ENCODE measurements at regions not wholly inside any gene's neighbourhood (a gene's known extent, or its start where the extent isn't known, plus 50 kb on each side); places are given as distances from the start of the nearest gene placed in this dataset.

GRCh38 chr16:60816461-60816860 is 1219.8 kb downstream of the CDH8 start:
- intact Hi-C loops (cut with DNase I; ENCODE audit: low total_unique reads) = no loop called here
- Histone ChIP-seq H3K36me3 (no peaks in the 10 kb centered on the region), H3K4me3 (no peak overlapping the region), H3K4me1 (no peaks in the 10 kb centered on the region), H3K9me3 (no peaks in the 10 kb centered on the region), H3K27ac (no peak overlapping the region), H3K27me3 (no peaks in the 10 kb centered on the region)
- TF ChIP-seq CTCF (IDR thresholded peaks at IDR 0.05) = no peak
- no peak for TF ChIP-seq POLR2A (IDR thresholded peaks at IDR 0.05)
- no peak for DNase-seq

GRCh38 chr16:60815865-60816264 is 1220.4 kb downstream of the CDH8 start:
- no peak for TF ChIP-seq POLR2A (IDR thresholded peaks at IDR 0.05)
- TF ChIP-seq CTCF (IDR thresholded peaks at IDR 0.05) = no peak
- no peak overlapping the region for H3K27ac ChIP-seq
- intact Hi-C loops (cut with DNase I; ENCODE audit: low total_unique reads) = no loop called here

GRCh38 chr16:60815033-60815432 is 1221.2 kb downstream of the CDH8 start:
- H3K36me3 ChIP-seq = no peaks in the 10 kb centered on the region
- intact Hi-C loops (cut with DNase I; ENCODE audit: low total_unique reads) = no loop called here
- no peak for DNase-seq
- no peak overlapping the region for H3K4me3 ChIP-seq
- no peak for TF ChIP-seq POLR2A (IDR thresholded peaks at IDR 0.05)
- TF ChIP-seq CTCF (IDR thresholded peaks at IDR 0.05) = no peak
- no peaks in the 10 kb centered on the region for H3K9me3 ChIP-seq
- H3K27me3 ChIP-seq = no peaks in the 10 kb centered on the region
- H3K4me1 ChIP-seq = no peaks in the 10 kb centered on the region
- no peak overlapping the region for H3K27ac ChIP-seq

More at GRCh38 chr16:60815865-60816264, 1220.4 kb downstream of the CDH8 start:
- no peaks in the 10 kb centered on the region for H3K27me3 ChIP-seq
- DNase-seq = no peak
- no peaks in the 10 kb centered on the region for H3K36me3 ChIP-seq
- no peaks in the 10 kb centered on the region for H3K9me3 ChIP-seq
- H3K4me3 ChIP-seq = no peak overlapping the region
- no peaks in the 10 kb centered on the region for H3K4me1 ChIP-seq

GRCh38 chr16:60811657-60812056 is 1224.6 kb downstream of the CDH8 start:
- no peak for TF ChIP-seq POLR2A (IDR thresholded peaks at IDR 0.05)
- TF ChIP-seq CTCF (IDR thresholded peaks at IDR 0.05) = no peak
- no peak for DNase-seq
- no peaks in the 10 kb centered on the region for H3K36me3 ChIP-seq
- no peak overlapping the region for H3K4me3 ChIP-seq
- H3K27ac ChIP-seq = no peak overlapping the region
- intact Hi-C loops (cut with DNase I; ENCODE audit: low total_unique reads) = no loop called here
- no peaks in the 10 kb centered on the region for H3K9me3 ChIP-seq
- no peaks in the 10 kb centered on the region for H3K4me1 ChIP-seq
- no peaks in the 10 kb centered on the region for H3K27me3 ChIP-seq

GRCh38 chr16:60811051-60811608 is 1225.1 kb downstream of the CDH8 start:
- Histone ChIP-seq H3K27ac (no peak overlapping the region), H3K4me1 (no peaks in the 10 kb centered on the region), H3K27me3 (no peaks in the 10 kb centered on the region), H3K9me3 (no peaks in the 10 kb centered on the region), H3K4me3 (no peak overlapping the region), H3K36me3 (peaks cover 0 to 2% of the 10 kb centered on the region in 2 donors)
- intact Hi-C loops (cut with DNase I; ENCODE audit: low total_unique reads) = no loop called here
- DNase-seq = no peak
- TF ChIP-seq CTCF (IDR thresholded peaks at IDR 0.05) = no peak
- no peak for TF ChIP-seq POLR2A (IDR thresholded peaks at IDR 0.05)

Measured in uterus (tissue), 3 donors.